GM23338 (cell line): ENCODE measurements at regions not wholly inside any gene's neighbourhood (a gene's known extent, or its start where the extent isn't known, plus 50 kb on each side); places are given as distances from the start of the nearest gene placed in this dataset.

Experiments used
- ATAC-seq: fragments of 200-7000 bp; cut with Tn5 transposase; 3 replicates; pipeline ENCODE4 v1.9.1; 2020
- DNase-seq: peaks from one replicate; pipeline ENCODE4 v3.0.0-alpha.2; 2015; ENCODE audit warnings: low spot score
- H2AFZ ChIP-seq: fragments of 200-600 bp; sonication (generic); 2 replicates; pipeline ENCODE4 v1.8.0; 2016; ENCODE audit warnings: antibody characterized with exemption, mild to moderate bottlenecking, moderate library complexity
- H3F3A ChIP-seq: fragments of 200-600 bp; sonication (generic); replicated peaks from 2 replicates; pipeline ENCODE4 v1.8.0; 2017; ENCODE audit warnings: antibody characterized with exemption, mixed run types, low read depth
- H3K27ac ChIP-seq: fragments of 200-600 bp; sonication (generic); 2 replicates; pipeline ENCODE4 v1.6.1; 2016; ENCODE audit warnings: low read depth
- H3K27me3 ChIP-seq: fragments of 200-600 bp; sonication (generic); 2 replicates; pipeline ENCODE4 v1.8.0; 2016; ENCODE audit warnings: mild to moderate bottlenecking, mixed run types, moderate library complexity; ENCODE audit not compliant: insufficient read depth
- H3K36me3 ChIP-seq: fragments of 200-600 bp; sonication (generic); 2 replicates; pipeline ENCODE4 v1.8.0; 2016; ENCODE audit warnings: mild to moderate bottlenecking; ENCODE audit not compliant: insufficient read depth
- H3K4me1 ChIP-seq: fragments of 200-600 bp; sonication (generic); 2 replicates; pipeline ENCODE4 v1.8.0; 2016; ENCODE audit warnings: mild to moderate bottlenecking, moderate library complexity; ENCODE audit not compliant: insufficient read depth
- H3K4me2 ChIP-seq: fragments of 200-600 bp; sonication (generic); 2 replicates; pipeline ENCODE4 v1.7.1; 2017; ENCODE audit warnings: mixed run types
- H3K4me3 ChIP-seq: fragments of 200-600 bp; sonication (generic); 2 replicates; pipeline ENCODE4 v1.6.1; 2016; ENCODE audit warnings: mixed run types
- H3K79me2 ChIP-seq: fragments of 200-600 bp; sonication (generic); replicated peaks from 2 replicates; pipeline ENCODE4 v1.8.0; 2017; ENCODE audit warnings: mild to moderate bottlenecking; ENCODE audit not compliant: insufficient read depth
- H3K9me2 ChIP-seq: fragments of 200-600 bp; sonication (generic); 2 replicates; pipeline ENCODE4 v1.8.0; 2017; ENCODE audit not compliant: insufficient read depth
- H4K20me1 ChIP-seq: fragments of 200-600 bp; sonication (generic); replicated peaks from 2 replicates; pipeline ENCODE4 v1.8.0; 2017; ENCODE audit warnings: mild to moderate bottlenecking; ENCODE audit not compliant: insufficient read depth
- H3K27ac Mint-ChIP-seq: 2 replicates; pipeline ENCODE4 v1.8.0; 2020; ENCODE audit warnings: inconsistent platforms, mild to moderate bottlenecking, moderate library complexity, mixed read lengths
- H3K27me3 Mint-ChIP-seq: 3 replicates; pipeline ENCODE4 v1.8.0; 2022; ENCODE audit warnings: low read depth, mild to moderate bottlenecking, moderate library complexity, mixed read lengths, inconsistent platforms; ENCODE audit not compliant: insufficient read depth, poor library complexity
- H3K36me3 Mint-ChIP-seq: 3 replicates; pipeline ENCODE4 v1.8.0; 2021; ENCODE audit warnings: low read depth, mild to moderate bottlenecking, inconsistent platforms, moderate library complexity, mixed read lengths
- H3K4me1 Mint-ChIP-seq: 3 replicates; pipeline ENCODE4 v1.8.0; 2020; ENCODE audit warnings: mild to moderate bottlenecking, inconsistent platforms, mixed read lengths
- H3K4me3 Mint-ChIP-seq: 3 replicates; pipeline ENCODE4 v1.8.0; 2021; ENCODE audit warnings: moderate library complexity, mild to moderate bottlenecking, inconsistent platforms, mixed read lengths
- H3K9me3 Mint-ChIP-seq: 3 replicates; pipeline ENCODE4 v1.8.0; 2020; ENCODE audit warnings: moderate library complexity, mild to moderate bottlenecking, inconsistent platforms, mixed read lengths
- CTCF ChIP-seq, 2 experiments: fragments of 200-600 bp in 1 of 2; sonication (generic) in 1 of 2; conservative IDR thresholded peaks; 2 replicates each; pipeline versions ENCODE4 v1.5.1 to v1.6.1; 2016 to 2017; ENCODE audit warnings: antibody characterized with exemption in 2 of 2, low read depth in 2 of 2, mild to moderate bottlenecking in 2 of 2, moderate library complexity in 1 of 2
- ETS1 ChIP-seq: IDR thresholded peaks from 2 replicates; pipeline ENCODE4 v1.6.1; 2016; ENCODE audit warnings: antibody characterized with exemption
- EZH2phosphoT487 ChIP-seq: fragments of 200-600 bp; sonication (generic); IDR thresholded peaks from one replicate; pipeline ENCODE4 v1.8.1; 2018; ENCODE audit warnings: antibody characterized with exemption; ENCODE audit not compliant: unreplicated experiment
- ZNF462 ChIP-seq: fragments of 250-450 bp; sonication (Bioruptor Pico); IDR thresholded peaks from 2 replicates; pipeline ENCODE4 v1.5.0; 2020; ENCODE audit warnings: mild to moderate bottlenecking, moderate library complexity

- H4K20me1 ChIP-seq: no peaks in the 10 kb centered on the region
- ATAC-seq (no peak), DNase-seq (no peak)
- peaks cover 7% of the 10 kb centered on the region; the same call in 1 of the 2 replicates for H3K4me1 ChIP-seq
- H3K27ac ChIP-seq: no peak overlapping the region
- no peak overlapping the region for H2AFZ ChIP-seq
- no peaks in the 10 kb centered on the region for H3F3A ChIP-seq
- Mint-ChIP-seq H3K36me3 (peaks cover 33% of the 10 kb centered on the region), H3K27me3 (peaks cover 3% of the 10 kb centered on the region), H3K27ac (no peak overlapping the region), H3K4me1 (peaks cover 12% of the 10 kb centered on the region), H3K4me3 (no peak overlapping the region), H3K9me3 (peaks cover 29% of the 10 kb centered on the region)
- H3K36me3 ChIP-seq: no peaks in the 10 kb centered on the region; the same call in 1 of the 2 replicates
- TF ChIP-seq ETS1: no peak
- TF ChIP-seq ZNF462 (CRISPR knock-in tag): peak; percentile 81
- H3K4me3 ChIP-seq: no peak overlapping the region
- no peaks in the 10 kb centered on the region for H3K79me2 ChIP-seq
- H3K9me2 ChIP-seq: no peaks in the 10 kb centered on the region
- H3K4me2 ChIP-seq: no peak overlapping the region
- no peaks in the 10 kb centered on the region for H3K27me3 ChIP-seq
Measured at GRCh38 chr3:70554170-70554569, 241.7 kb upstream of the MDFIC2 start.

GRCh38 chr3:70550723-70551319 is 238.4 kb upstream of the MDFIC2 start:
- DNase-seq (peak; percentile 71), ATAC-seq (peak; percentile 78)
- Mint-ChIP-seq H3K4me3 (no peak overlapping the region), H3K4me1 (peaks cover 16% of the 10 kb centered on the region), H3K36me3 (peaks cover 33% of the 10 kb centered on the region), H3K27ac (no peak overlapping the region), H3K27me3 (peaks cover 3% of the 10 kb centered on the region), H3K9me3 (peaks cover 29% of the 10 kb centered on the region)
- Histone ChIP-seq H3K4me1 (peaks cover 7% of the 10 kb centered on the region; the same call in 1 of the 2 replicates), H3K27ac (no peak overlapping the region), H3K9me2 (no peaks in the 10 kb centered on the region), H3K27me3 (no peaks in the 10 kb centered on the region), H3F3A (no peaks in the 10 kb centered on the region), H4K20me1 (no peaks in the 10 kb centered on the region), H3K4me3 (no peak overlapping the region), H3K36me3 (no peaks in the 10 kb centered on the region; the same call in 1 of the 2 replicates), H2AFZ (no peak overlapping the region), H3K79me2 (no peaks in the 10 kb centered on the region), H3K4me2 (no peak overlapping the region)
- TF ChIP-seq EZH2phosphoT487 (no peak), CTCF (conservative IDR thresholded peaks at IDR 0.05; ENCODE audit: low read depth in 2 of 2) (peak; percentile 64 to 75)
